Muscle of leg (tissue), 3 donors: ENCODE measurements at regions not wholly inside any gene's neighbourhood (a gene's known extent, or its start where the extent isn't known, plus 50 kb on each side); places are given as distances from the start of the nearest gene placed in this dataset.

Experiments
- DNase-seq: peaks from one replicate; pipeline ENCODE4 v3.0.0; 2013
- H3K27ac ChIP-seq: one replicate; pipeline ENCODE4 v1.5.1; 2013; ENCODE audit warnings: mild to moderate bottlenecking, low read length, control low read depth
- H3K27me3 ChIP-seq: one replicate; pipeline ENCODE4 v1.6.1; 2013; ENCODE audit warnings: low read length; ENCODE audit not compliant: control insufficient read depth, insufficient read depth
- H3K36me3 ChIP-seq: one replicate; pipeline ENCODE4 v1.6.1; 2013; ENCODE audit warnings: low read length; ENCODE audit not compliant: control insufficient read depth, insufficient read depth
- H3K4me1 ChIP-seq: one replicate; pipeline ENCODE4 v1.6.1; 2013; ENCODE audit warnings: low read length; ENCODE audit not compliant: control insufficient read depth, insufficient read depth
- H3K4me3 ChIP-seq: one replicate; pipeline ENCODE4 v1.5.1; 2013; ENCODE audit warnings: low read length, control low read depth
- H3K9me3 ChIP-seq: replicated peaks from 2 replicates; pipeline ENCODE4 v1.6.1; 2013; ENCODE audit warnings: low read depth, low read length; ENCODE audit not compliant: control insufficient read depth
- WGBS: methylation state at CpG from one replicate; pipeline ENCODE4 v1.1.5; 2013; ENCODE audit warnings: missing lambda C conversion rate; ENCODE audit not compliant: insufficient coverage; 5-methylcytosine and 5-hydroxymethylcytosine counted together

- H3K36me3 ChIP-seq, result no peaks in the 10 kb centered on the region
- no peaks in the 10 kb centered on the region for H3K9me3 ChIP-seq
- no peaks in the 10 kb centered on the region for H3K4me1 ChIP-seq
- H3K4me3 ChIP-seq, result no peak overlapping the region
- DNase-seq, result no peak
- no peak overlapping the region for H3K27ac ChIP-seq
- H3K27me3 ChIP-seq, result no peaks in the 10 kb centered on the region
These were observed 245.4 kb downstream of the INSIG2 start for GRCh38 chr2:118333664-118334063.

GRCh38 chr2:118325321-118325955, 237.2 kb downstream of the INSIG2 start:
- Histone ChIP-seq H3K27me3 (no peaks in the 10 kb centered on the region), H3K4me1 (peaks cover 12% of the 10 kb centered on the region), H3K36me3 (no peaks in the 10 kb centered on the region), H3K4me3 (no peak overlapping the region), H3K27ac (no peak overlapping the region), H3K9me3 (no peaks in the 10 kb centered on the region)
- DNase-seq, result no peak
- no CpG with 5 or more reads among the region's 6 CpGs for WGBS

DNA sequence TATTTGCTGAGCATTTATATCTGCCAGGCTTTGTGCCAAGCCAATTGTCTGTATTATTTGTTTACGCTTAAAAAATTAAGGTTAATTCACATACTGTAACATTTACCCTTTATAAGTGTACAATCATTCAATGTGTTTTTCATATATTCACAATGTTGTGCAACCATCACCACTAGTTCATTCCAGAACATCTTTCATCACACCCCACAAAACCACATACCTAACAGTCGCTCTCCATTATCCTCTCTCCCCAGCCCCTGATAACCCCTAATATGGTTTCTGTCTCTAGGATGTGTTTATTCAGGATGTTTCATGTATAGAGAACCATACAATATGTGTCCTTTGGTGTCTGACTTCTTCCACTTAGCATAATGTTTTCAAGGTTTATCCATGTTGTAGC, 234.1 kb downstream of the INSIG2 start:
- H3K27ac ChIP-seq, result no peak overlapping the region
- H3K36me3 ChIP-seq, result no peaks in the 10 kb centered on the region
- H3K4me1 ChIP-seq, result peaks cover 15% of the 10 kb centered on the region
- DNase-seq, result no peak
- no peak overlapping the region for H3K4me3 ChIP-seq
- no peaks in the 10 kb centered on the region for H3K27me3 ChIP-seq
- H3K9me3 ChIP-seq, result no peaks in the 10 kb centered on the region
- no CpG with 5 or more reads among the region's 2 CpGs for WGBS

- DNase-seq, result no peak
- peaks cover 15% of the 10 kb centered on the region for H3K4me1 ChIP-seq
- 29% methylated on average over 2 of the region's 5 CpGs for WGBS
- no peaks in the 10 kb centered on the region for H3K9me3 ChIP-seq
- H3K27me3 ChIP-seq, result no peaks in the 10 kb centered on the region
- no peaks in the 10 kb centered on the region for H3K36me3 ChIP-seq
- H3K4me3 ChIP-seq, result no peak overlapping the region
- no peak overlapping the region for H3K27ac ChIP-seq
These were observed 233.3 kb downstream of the INSIG2 start for GRCh38 chr2:118321432-118322105.

GRCh38 chr2:118320658-118321057, 232.4 kb downstream of the INSIG2 start:
- Histone ChIP-seq H3K9me3 (no peaks in the 10 kb centered on the region), H3K4me3 (no peak overlapping the region), H3K27me3 (no peaks in the 10 kb centered on the region), H3K4me1 (peaks cover 14% of the 10 kb centered on the region), H3K27ac (no peak overlapping the region), H3K36me3 (no peaks in the 10 kb centered on the region)
- WGBS, result 23% methylated on average over 4 of the region's 4 CpGs
- DNase-seq, result peak; percentile 87

DNA sequence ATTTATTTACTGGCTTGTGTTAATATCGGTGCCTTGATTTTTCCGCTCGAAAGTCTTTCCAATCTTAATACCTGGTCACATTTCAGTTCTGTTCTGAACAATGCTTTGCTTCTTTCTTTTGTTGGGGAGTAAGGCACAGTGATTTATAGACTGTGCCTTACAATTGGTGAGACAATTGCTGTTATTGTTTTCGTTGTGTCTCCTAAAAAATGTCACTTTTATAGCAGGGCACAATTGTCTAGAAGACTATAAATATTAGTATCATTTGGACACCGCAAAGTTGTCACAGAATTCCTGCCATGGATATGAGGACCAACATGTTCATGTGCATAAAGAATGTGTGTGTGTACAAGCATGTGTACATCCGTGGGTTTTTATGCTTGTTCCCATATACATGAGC, 231.9 kb downstream of the INSIG2 start:
- Histone ChIP-seq H3K4me3 (no peak overlapping the region), H3K27ac (no peak overlapping the region), H3K27me3 (no peaks in the 10 kb centered on the region), H3K36me3 (no peaks in the 10 kb centered on the region), H3K9me3 (no peaks in the 10 kb centered on the region), H3K4me1 (peaks cover 10% of the 10 kb centered on the region)
- WGBS, result 49% methylated on average over 2 of the region's 6 CpGs
- no peak for DNase-seq

DNA sequence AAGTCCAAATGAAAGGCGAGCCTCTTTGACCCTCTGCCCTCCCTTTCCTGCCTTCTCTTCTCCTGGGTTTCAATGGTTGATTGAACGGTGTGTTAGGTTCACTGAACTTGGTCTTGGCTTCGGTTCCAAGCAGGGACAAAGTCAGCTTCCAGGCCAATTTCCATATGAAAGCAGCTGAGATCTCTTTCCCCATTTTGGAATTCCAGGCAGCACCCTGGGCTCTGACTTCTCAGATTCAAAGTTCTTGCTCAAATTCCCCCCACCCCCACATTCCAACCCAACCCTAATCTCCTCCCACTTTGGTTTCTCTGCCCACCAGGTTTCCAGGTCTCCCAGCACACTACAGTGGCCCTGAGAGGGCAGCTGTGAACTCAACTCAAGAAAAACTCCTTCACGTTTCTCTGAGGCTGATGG, 231.0 kb downstream of the INSIG2 start:
- Histone ChIP-seq H3K27ac (no peak overlapping the region), H3K4me3 (no peak overlapping the region), H3K27me3 (no peaks in the 10 kb centered on the region)

GRCh38 chr2:118315606-118316005, 227.3 kb downstream of the INSIG2 start:
- 96% methylated on average over 3 of the region's 5 CpGs for WGBS
- H3K9me3 ChIP-seq, result no peaks in the 10 kb centered on the region
- H3K27ac ChIP-seq, result no peak overlapping the region
- H3K4me1 ChIP-seq, result peaks cover 14% of the 10 kb centered on the region
- no peak overlapping the region for H3K4me3 ChIP-seq
- no peaks in the 10 kb centered on the region for H3K36me3 ChIP-seq
- no peak for DNase-seq
- peaks cover 4% of the 10 kb centered on the region for H3K27me3 ChIP-seq

More for the DNA sequence above, 231.0 kb downstream of the INSIG2 start:
- Histone ChIP-seq H3K9me3 (no peaks in the 10 kb centered on the region), H3K36me3 (no peaks in the 10 kb centered on the region), H3K4me1 (peaks cover 10% of the 10 kb centered on the region)
- no peak for DNase-seq
- WGBS, result no CpG with 5 or more reads among the region's 4 CpGs

- Histone ChIP-seq H3K9me3 (no peaks in the 10 kb centered on the region), H3K4me3 (no peak overlapping the region), H3K27ac (peak overlapping the region; percentile 49), H3K27me3 (peaks cover 11% of the 10 kb centered on the region), H3K4me1 (peaks cover 19% of the 10 kb centered on the region), H3K36me3 (no peaks in the 10 kb centered on the region)
- DNase-seq, result peak; percentile 43
- 21% methylated on average over 2 of the region's 4 CpGs for WGBS
These were observed 224.9 kb downstream of the INSIG2 start for GRCh38 chr2:118312969-118313756.

GRCh38 chr2:118310681-118311429, 222.6 kb downstream of the INSIG2 start:
- H3K27ac ChIP-seq, result peak overlapping the region; percentile 95
- peaks cover 19% of the 10 kb centered on the region for H3K4me1 ChIP-seq
- H3K9me3 ChIP-seq, result no peaks in the 10 kb centered on the region
- DNase-seq, result peak; percentile 76
- H3K4me3 ChIP-seq, result peak overlapping the region; percentile 62
- 12% methylated on average over 15 of the region's 20 CpGs for WGBS
- no peaks in the 10 kb centered on the region for H3K36me3 ChIP-seq
- H3K27me3 ChIP-seq, result peaks cover 11% of the 10 kb centered on the region
